Gastroesophageal sphincter (tissue), 4 donors: ENCODE measurements at regions not wholly inside any gene's neighbourhood (a gene's known extent, or its start where the extent isn't known, plus 50 kb on each side); places are given as distances from the start of the nearest gene placed in this dataset.

Experiments used
- ATAC-seq: fragments of 150-250 bp; one replicate; pipeline ENCODE4 v1.9.1; 2016; ENCODE audit warnings: mild to moderate bottlenecking, moderate library complexity
- H3K27ac ChIP-seq, 4 donors: fragments of 200-600 bp; sonication (generic) in 3 of 4; 1 replicate in 3 of 4; 2 replicates in 1 of 4; pipeline ENCODE4 v1.5.1; 2016 to 2019
- H3K27me3 ChIP-seq: fragments of 200-600 bp; sonication (generic); one replicate; pipeline ENCODE4 v1.5.1; 2019
- H3K36me3 ChIP-seq, 2 donors: fragments of 200-600 bp; sonication (generic); one replicate each; pipeline ENCODE4 v1.5.1; 2019; ENCODE audit warnings: control low read depth in 1 of 2
- H3K4me1 ChIP-seq, 3 donors: fragments of 200-600 bp; sonication (generic); 1 replicate in 2 of 3; 2 replicates in 1 of 3; pipeline ENCODE4 v1.5.1; 2016 to 2019; ENCODE audit warnings: control low read depth in 2 of 3
- H3K4me3 ChIP-seq, 2 donors: fragments of 200-600 bp; sonication (generic); one replicate each; pipeline ENCODE4 v1.5.1; 2019; ENCODE audit warnings: mild to moderate bottlenecking in 1 of 2, moderate library complexity in 1 of 2
- H3K9me3 ChIP-seq, 3 donors: fragments of 200-600 bp; sonication (generic); one replicate each; pipeline ENCODE4 v1.5.1; 2017 to 2019; ENCODE audit warnings: control low read depth in 2 of 3
- EP300 ChIP-seq: sonication (generic); formaldehyde crosslinking; IDR thresholded peaks from one replicate; pipeline ENCODE4 v1.6.1; 2017; ENCODE audit warnings: antibody characterized with exemption, mild to moderate bottlenecking
- POLR2A ChIP-seq, 2 donors: fragments of 450-650 bp; IDR thresholded peaks; one replicate each; pipeline ENCODE4 v1.6.1; 2017; ENCODE audit warnings: antibody characterized with exemption in 2 of 2, mild to moderate bottlenecking in 2 of 2, moderate library complexity in 1 of 2
- POLR2AphosphoS5 ChIP-seq: sonication (generic); formaldehyde crosslinking; IDR thresholded peaks from one replicate; pipeline ENCODE4 v1.6.1; 2017; ENCODE audit warnings: antibody characterized with exemption
- WGBS, 2 donors: methylation state at CpG; one replicate each; pipeline ENCODE4 v1.1.5; 2018; ENCODE audit warnings: low coverage in 1 of 2; 5-methylcytosine and 5-hydroxymethylcytosine counted together
- TF ChIP-seq, protein P1 (sequence below), 4 experiments: fragments of 200-600 bp in 2 of 4; fragments of 450-650 bp in 2 of 4; sonication (generic) in 1 of 4; IDR thresholded peaks; one replicate each; pipeline ENCODE4 v1.5.1; 2017 to 2019; ENCODE audit warnings: antibody characterized with exemption in 4 of 4, mild to moderate bottlenecking in 2 of 4, moderate library complexity in 2 of 4

DNA sequence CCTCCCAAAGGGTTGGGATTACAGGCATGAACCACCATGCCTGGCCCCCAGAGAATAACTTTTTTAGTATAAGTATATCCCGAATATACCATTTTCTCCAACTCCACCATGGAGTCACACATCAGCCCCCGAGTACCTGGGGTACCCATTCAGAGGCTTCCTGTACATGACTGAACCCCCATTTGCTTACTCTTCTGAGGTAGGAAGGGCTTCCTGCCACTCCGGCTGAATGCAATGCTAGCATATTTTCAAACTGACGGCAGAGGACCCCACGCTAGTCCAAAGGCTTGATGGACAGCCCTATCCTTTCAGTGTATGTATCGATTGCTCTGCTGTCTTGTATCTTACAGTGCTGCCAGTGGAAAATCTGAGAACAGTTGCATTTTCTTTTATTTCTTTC, 220.6 kb upstream of the SH3BP4 start:
- TF ChIP-seq POLR2A (IDR thresholded peaks at IDR 0.05): no peak
- TF ChIP-seq, protein P1, sequence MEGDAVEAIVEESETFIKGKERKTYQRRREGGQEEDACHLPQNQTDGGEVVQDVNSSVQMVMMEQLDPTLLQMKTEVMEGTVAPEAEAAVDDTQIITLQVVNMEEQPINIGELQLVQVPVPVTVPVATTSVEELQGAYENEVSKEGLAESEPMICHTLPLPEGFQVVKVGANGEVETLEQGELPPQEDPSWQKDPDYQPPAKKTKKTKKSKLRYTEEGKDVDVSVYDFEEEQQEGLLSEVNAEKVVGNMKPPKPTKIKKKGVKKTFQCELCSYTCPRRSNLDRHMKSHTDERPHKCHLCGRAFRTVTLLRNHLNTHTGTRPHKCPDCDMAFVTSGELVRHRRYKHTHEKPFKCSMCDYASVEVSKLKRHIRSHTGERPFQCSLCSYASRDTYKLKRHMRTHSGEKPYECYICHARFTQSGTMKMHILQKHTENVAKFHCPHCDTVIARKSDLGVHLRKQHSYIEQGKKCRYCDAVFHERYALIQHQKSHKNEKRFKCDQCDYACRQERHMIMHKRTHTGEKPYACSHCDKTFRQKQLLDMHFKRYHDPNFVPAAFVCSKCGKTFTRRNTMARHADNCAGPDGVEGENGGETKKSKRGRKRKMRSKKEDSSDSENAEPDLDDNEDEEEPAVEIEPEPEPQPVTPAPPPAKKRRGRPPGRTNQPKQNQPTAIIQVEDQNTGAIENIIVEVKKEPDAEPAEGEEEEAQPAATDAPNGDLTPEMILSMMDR (IDR thresholded peaks at IDR 0.05): no peak
- TF ChIP-seq EP300: no peak
- no peak for TF ChIP-seq POLR2AphosphoS5
- no peaks in the 10 kb centered on the region for H3K36me3 ChIP-seq
- ATAC-seq: no peak
- H3K9me3 ChIP-seq: peaks cover 0 to 14% (median 0%) of the 10 kb centered on the region in 3 donors
- H3K4me3 ChIP-seq: no peak overlapping the region
- H3K27ac ChIP-seq: no peak overlapping the region
- no peaks in the 10 kb centered on the region for H3K27me3 ChIP-seq
- WGBS, 2 donors: 93 to 100% methylated on average over 2 to 6 of the region's 6 CpGs
- no peaks in the 10 kb centered on the region for H3K4me1 ChIP-seq

DNA sequence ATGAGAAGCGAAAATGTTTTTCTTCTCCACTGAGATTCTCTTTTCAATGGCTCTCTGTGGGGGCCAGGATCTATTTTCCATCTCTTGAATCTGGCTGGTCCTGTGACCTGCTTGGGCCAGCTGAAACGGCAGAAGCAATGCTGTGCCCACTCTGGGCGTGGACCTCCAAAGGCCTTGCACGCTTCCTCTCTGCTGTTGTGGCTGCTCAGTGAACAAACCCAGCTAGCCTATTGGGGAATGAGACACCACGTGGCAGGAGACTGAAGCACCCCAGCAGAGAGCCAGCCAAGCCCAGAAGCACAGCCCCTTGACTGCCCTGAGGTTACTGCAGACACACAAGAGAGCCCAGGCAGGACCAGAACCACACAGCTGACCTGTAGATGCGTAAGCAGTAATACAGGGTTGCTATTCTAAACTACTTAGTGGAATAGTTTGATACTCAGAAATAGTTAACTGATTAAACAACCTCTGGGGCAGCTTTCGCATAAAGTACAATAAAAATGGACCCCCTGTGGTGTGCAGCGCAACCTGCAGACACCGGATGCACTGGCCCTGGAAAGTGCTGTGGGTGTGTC, 221.7 kb upstream of the SH3BP4 start:
- Histone ChIP-seq H3K27me3 (no peaks in the 10 kb centered on the region), H3K9me3 (peaks cover 0 to 5% (median 0%) of the 10 kb centered on the region in 3 donors), H3K4me1 (no peaks in the 10 kb centered on the region), H3K36me3 (no peaks in the 10 kb centered on the region), H3K27ac (no peak overlapping the region), H3K4me3 (no peak overlapping the region)
- ATAC-seq: no peak
- TF ChIP-seq POLR2AphosphoS5: no peak
- no peak for TF ChIP-seq POLR2A (IDR thresholded peaks at IDR 0.05)
- TF ChIP-seq EP300: no peak
- TF ChIP-seq, protein P1 (IDR thresholded peaks at IDR 0.05): no peak
- WGBS, 2 donors: 87% methylated on average over 3 of the region's 9 CpGs; no CpG with 5 or more reads in 1 of the 2 donors

DNA sequence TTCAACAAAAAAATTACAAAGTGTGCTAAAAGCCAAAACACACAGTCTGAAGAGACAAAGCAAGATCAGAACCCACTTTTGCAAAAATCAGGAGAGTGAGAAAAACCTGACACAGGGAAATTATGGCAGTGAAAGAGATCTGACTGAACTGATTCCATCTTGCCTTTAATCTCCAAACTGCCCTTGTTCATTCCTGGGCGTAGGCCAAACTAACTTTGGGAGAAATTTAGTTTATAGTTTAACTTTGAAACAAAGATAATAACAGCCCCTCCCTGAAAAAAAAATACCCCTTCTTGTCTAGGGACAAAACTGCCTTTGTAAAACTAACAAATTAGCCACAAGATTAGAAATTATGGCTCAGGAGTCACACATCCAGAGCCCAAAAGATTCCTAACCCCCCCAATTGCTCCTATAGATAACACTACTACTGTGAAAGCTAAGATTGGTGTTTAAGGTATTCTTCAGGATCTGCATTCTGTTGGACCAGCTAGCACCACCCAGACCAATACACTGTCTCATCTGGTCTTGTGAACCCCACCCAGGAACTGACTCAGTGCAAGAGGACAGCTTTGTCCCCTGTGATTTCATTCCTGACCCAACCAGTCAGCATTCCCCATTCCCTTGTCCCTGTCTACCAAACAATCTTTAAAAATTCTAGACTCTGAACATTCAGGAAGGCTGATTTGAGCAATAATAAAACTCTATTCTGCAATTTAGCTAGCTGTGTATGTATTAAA, 226.1 kb upstream of the SH3BP4 start:
- Histone ChIP-seq H3K4me3 (no peak overlapping the region), H3K36me3 (no peaks in the 10 kb centered on the region), H3K27me3 (no peaks in the 10 kb centered on the region), H3K4me1 (no peaks in the 10 kb centered on the region), H3K9me3 (no peaks in the 10 kb centered on the region), H3K27ac (no peak overlapping the region)
- ATAC-seq: no peak
- WGBS, 2 donors: 67% methylated on average over 1 of the region's 1 CpG
- TF ChIP-seq POLR2A (IDR thresholded peaks at IDR 0.05) (no peak), POLR2AphosphoS5 (no peak), EP300 (no peak)
- TF ChIP-seq, protein P1 (IDR thresholded peaks at IDR 0.05): no peak

DNA sequence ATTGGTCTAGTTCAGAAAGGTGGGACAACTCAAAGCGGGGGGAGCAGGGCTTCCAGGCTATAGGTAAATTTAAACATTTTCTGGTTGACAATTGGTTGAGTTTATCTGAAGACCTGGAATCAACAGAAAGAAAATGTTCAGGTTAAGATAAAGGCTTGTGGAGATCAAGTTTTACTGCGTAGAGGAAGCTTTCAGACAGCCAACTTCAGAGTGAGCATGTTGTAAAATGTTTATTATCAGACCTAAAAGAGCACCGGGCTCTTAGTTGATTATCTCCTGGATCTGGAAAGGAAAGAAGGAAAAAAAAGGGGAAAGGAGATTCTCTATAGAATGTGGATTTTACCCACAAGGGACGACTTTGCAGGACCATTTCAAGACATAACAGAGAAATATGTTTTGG, 227.0 kb upstream of the SH3BP4 start:
- 78 to 79% methylated on average over 4 of the region's 4 CpGs for WGBS, 2 donors
- ATAC-seq: no peak
- Histone ChIP-seq H3K4me1 (no peaks in the 10 kb centered on the region), H3K27ac (no peak overlapping the region), H3K27me3 (no peaks in the 10 kb centered on the region), H3K36me3 (no peaks in the 10 kb centered on the region), H3K9me3 (no peaks in the 10 kb centered on the region), H3K4me3 (no peak overlapping the region)
- TF ChIP-seq POLR2A (IDR thresholded peaks at IDR 0.05) (no peak), EP300 (no peak), POLR2AphosphoS5 (no peak)
- TF ChIP-seq, protein P1 (IDR thresholded peaks at IDR 0.05): no peak

DNA sequence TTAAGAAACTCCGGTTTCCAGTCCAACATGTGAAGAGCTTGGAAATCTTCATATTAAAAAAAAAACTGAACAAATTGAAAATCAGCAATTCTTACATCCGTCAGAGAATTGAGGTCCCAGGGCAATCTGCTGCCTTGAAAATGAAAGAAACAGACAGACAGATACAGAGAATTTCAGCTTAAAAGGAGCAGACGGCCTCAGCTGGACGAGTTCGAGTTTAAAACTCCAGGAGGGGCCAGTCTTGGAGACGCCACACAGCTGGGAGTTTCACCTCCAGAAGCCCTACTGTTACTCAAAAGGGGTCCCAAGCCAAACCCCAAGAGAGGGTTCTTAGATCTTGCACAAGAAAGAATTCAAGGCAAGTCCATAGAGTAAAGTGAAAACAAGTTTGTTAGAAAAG, 226.5 kb upstream of the ARL4C start:
- no peaks in the 10 kb centered on the region for H3K27me3 ChIP-seq
- TF ChIP-seq POLR2AphosphoS5: no peak
- TF ChIP-seq POLR2A (IDR thresholded peaks at IDR 0.05): no peak
- no peaks in the 10 kb centered on the region for H3K4me1 ChIP-seq
- H3K36me3 ChIP-seq: no peaks in the 10 kb centered on the region
- H3K4me3 ChIP-seq: no peak overlapping the region
- no peak for ATAC-seq
- WGBS, 2 donors: 60 to 75% methylated on average over 2 to 6 of the region's 6 CpGs
- no peak overlapping the region for H3K27ac ChIP-seq
- no peaks in the 10 kb centered on the region for H3K9me3 ChIP-seq
